A549 (cell line): ENCODE measurements at regions not wholly inside any gene's neighbourhood (a gene's known extent, or its start where the extent isn't known, plus 50 kb on each side); places are given as distances from the start of the nearest gene placed in this dataset.

Experiments
- ATAC-seq, 2 experiments: fragments of 200-7000 bp in 1 of 2; fragments of >200 bp in 1 of 2; cut with Nextera tagmentation in 1 of 2; cut with Tn5 transposase in 1 of 2; 3 replicates each; pipeline versions ENCODE4 v1.8.0 to v1.9.1; 2018 to 2020; ENCODE audit warnings: mild to moderate bottlenecking in 1 of 2, moderate library complexity in 1 of 2
- CTCF ChIA-PET: fragments of 300-600 bp; sonication (Branson Sonifier 250); formaldehyde crosslinking; extraction: SDS; loops from one replicate; lab custom pipeline; 2021; ENCODE audit warnings: antibody characterized with exemption, inconsistent platforms; lab: Yijun Ruan, JAX
- POLR2A ChIA-PET: fragments of 350-600 bp; formaldehyde crosslinking; extraction: SDS; loops from one replicate; lab custom pipeline; 2021; ENCODE audit warnings: antibody characterized with exemption, inconsistent platforms; lab: Yijun Ruan, JAX
- DNase-seq, 2 experiments: peaks; one replicate each; pipeline versions ENCODE4 v3.0.0 to v3.0.0-alpha.2; 2011 to 2016; ENCODE audit warnings: low read depth in 1 of 2, low spot score in 1 of 2
- FAIRE-seq: peaks from 2 replicates; lab custom pipeline; 2011; peaks lifted over from hg19 to GRCh38; lab: Jason Lieb, UNC
- H3K27ac ChIP-seq, 2 experiments: fragments of >200 bp; sonication (Bioruptor Twin); formaldehyde crosslinking; 3 replicates each; pipeline ENCODE4 v1.5.1; 2016 to 2017
- H3K4me1 ChIP-seq: fragments of >200 bp; sonication (Bioruptor Twin); formaldehyde crosslinking; 3 replicates; pipeline ENCODE4 v1.6.1; 2016
- H3K4me2 ChIP-seq: fragments of >200 bp; sonication (Bioruptor Twin); formaldehyde crosslinking; 3 replicates; pipeline ENCODE4 v1.6.1; 2016
- H3K4me3 ChIP-seq: fragments of >200 bp; sonication (Bioruptor Twin); formaldehyde crosslinking; 3 replicates; pipeline ENCODE4 v1.5.1; 2016
- H3K9me3 ChIP-seq: fragments of >200 bp; sonication (Bioruptor Twin); formaldehyde crosslinking; 3 replicates; pipeline ENCODE4 v1.6.1; 2016
- CBX8 ChIP-seq: fragments of 200-600 bp; sonication (generic); IDR thresholded peaks from 2 replicates; pipeline ENCODE4 v1.6.1; 2016
- CHD2 ChIP-seq: fragments of 150-350 bp; IDR thresholded peaks from 2 replicates; pipeline ENCODE4 v1.6.1; 2014; ENCODE audit warnings: low read length; ENCODE audit not compliant: partially characterized antibody
- EHMT2 ChIP-seq: fragments of 200-600 bp; sonication (generic); IDR thresholded peaks from 2 replicates; pipeline ENCODE4 v1.6.1; 2016; ENCODE audit warnings: antibody characterized with exemption, low read depth, mild to moderate bottlenecking, moderate library complexity
- ESRRA ChIP-seq: fragments of 150-350 bp; IDR thresholded peaks from 2 replicates; pipeline ENCODE4 v1.6.1; 2014; ENCODE audit warnings: mild to moderate bottlenecking, low read length, borderline replicate concordance
- FOSB ChIP-seq: fragments of 250-450 bp; sonication (Bioruptor Pico); IDR thresholded peaks from 2 replicates; pipeline ENCODE4 v1.5.0; 2020; ENCODE audit warnings: mild to moderate bottlenecking, moderate library complexity
- FOXS1 ChIP-seq: fragments of 250-450 bp; sonication (Bioruptor Pico); IDR thresholded peaks from 2 replicates; pipeline ENCODE4 v1.5.0; 2020; ENCODE audit warnings: mild to moderate bottlenecking, moderate library complexity
- HDAC2 ChIP-seq: fragments of 200-600 bp; sonication (generic); IDR thresholded peaks from 2 replicates; pipeline ENCODE4 v1.6.1; 2016
- HEYL ChIP-seq: fragments of 250-450 bp; sonication (Bioruptor Pico); IDR thresholded peaks from 2 replicates; pipeline ENCODE4 v1.8.0; 2021; ENCODE audit warnings: mild to moderate bottlenecking, moderate library complexity
- HOXA7 ChIP-seq: fragments of 250-450 bp; sonication (Bioruptor Pico); IDR thresholded peaks from 2 replicates; pipeline ENCODE4 v1.5.0; 2020; ENCODE audit warnings: mild to moderate bottlenecking, moderate library complexity
- HOXB13 ChIP-seq: fragments of 250-450 bp; sonication (Bioruptor Pico); IDR thresholded peaks from 2 replicates; pipeline ENCODE4 v1.5.0; 2020; ENCODE audit warnings: low read depth, mild to moderate bottlenecking, moderate library complexity
- JUN ChIP-seq, 2 experiments: fragments of >200 bp; sonication (Bioruptor Twin); formaldehyde crosslinking; IDR thresholded peaks; 2 replicates in 1 of 2; 3 replicates in 1 of 2; pipeline ENCODE4 v1.6.1; 2016 to 2017
- JUNB ChIP-seq: fragments of >200 bp; sonication (Bioruptor Twin); formaldehyde crosslinking; IDR thresholded peaks from 2 replicates; pipeline ENCODE4 v1.6.1; 2016
- KDM1A ChIP-seq: fragments of 200-600 bp; sonication (generic); IDR thresholded peaks from 2 replicates; pipeline ENCODE4 v1.6.1; 2016; ENCODE audit warnings: low read depth, mild to moderate bottlenecking
- KDM5A ChIP-seq: fragments of 200-600 bp; sonication (generic); IDR thresholded peaks from 2 replicates; pipeline ENCODE4 v1.6.1; 2016; ENCODE audit warnings: antibody characterized with exemption, mild to moderate bottlenecking
- MAZ ChIP-seq: fragments of 150-350 bp; IDR thresholded peaks from 2 replicates; pipeline ENCODE4 v1.6.1; 2014; ENCODE audit warnings: antibody characterized with exemption, low read depth, low read length, borderline replicate concordance
- RARB ChIP-seq: fragments of 250-450 bp; sonication (Bioruptor Pico); IDR thresholded peaks from 2 replicates; pipeline ENCODE4 v1.8.0; 2021; ENCODE audit warnings: mild to moderate bottlenecking, moderate library complexity
- ZFP36 ChIP-seq: fragments of 450-650 bp; IDR thresholded peaks from 2 replicates; pipeline ENCODE4 v1.6.1; 2014; ENCODE audit warnings: borderline replicate concordance; ENCODE audit not compliant: partially characterized antibody
- WGBS: methylation state at CpG from one replicate; pipeline ENCODE4 v1.1.6; 2017; ENCODE audit errors: missing lambda C conversion rate; 5-methylcytosine and 5-hydroxymethylcytosine counted together
- TF ChIP-seq, protein P1 (sequence below): IDR thresholded peaks from 2 replicates; pipeline ENCODE4 v1.6.1; 2012; ENCODE audit warnings: low read depth, borderline replicate concordance
- TF ChIP-seq, protein P2 (sequence below): fragments of >200 bp; sonication (Bioruptor Twin); formaldehyde crosslinking; IDR thresholded peaks from 3 replicates; pipeline ENCODE4 v1.5.1; 2016
- TF ChIP-seq, protein P3 (sequence below): fragments of 450-650 bp; IDR thresholded peaks from 2 replicates; pipeline ENCODE4 v1.6.1; 2014; ENCODE audit warnings: antibody characterized with exemption
- TF ChIP-seq, protein P4 (sequence below): fragments of 250-450 bp; sonication (Bioruptor Pico); IDR thresholded peaks from 2 replicates; pipeline ENCODE4 v1.5.0; 2020; ENCODE audit warnings: low read depth, mild to moderate bottlenecking, moderate library complexity

DNA sequence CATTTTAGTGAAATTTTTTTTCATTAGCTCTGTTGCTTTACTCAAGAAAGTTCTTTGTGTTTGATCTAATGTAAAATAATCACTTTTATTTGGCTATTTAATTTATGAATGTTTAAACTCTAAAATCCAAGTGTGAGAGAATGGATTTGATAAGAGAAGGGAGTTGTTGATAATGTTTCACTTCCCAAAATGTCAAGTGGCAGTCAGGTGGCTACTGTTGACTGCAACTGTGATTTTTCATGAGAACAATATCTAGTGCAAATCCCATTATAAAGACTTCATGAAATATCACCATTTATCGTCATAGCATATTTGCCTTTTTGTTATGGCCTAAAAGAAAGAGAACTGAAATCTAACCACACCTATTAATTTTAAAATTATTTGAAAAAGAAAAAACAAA lies 118.3 kb upstream of the SNX2 start:
- DNase-seq (no peak), FAIRE-seq (no peak), ATAC-seq (no peak)
- TF ChIP-seq KDM5A (no peak), ZFP36 (no peak), JUNB (no peak), JUN (IDR thresholded peaks at IDR 0.05) (no peak), CHD2 (no peak), FOXS1 (CRISPR knock-in tag) (no peak), HDAC2 (no peak), HOXA7 (CRISPR knock-in tag) (no peak), EHMT2 (no peak), CBX8 (no peak), HEYL (CRISPR knock-in tag) (no peak), KDM1A (no peak), RARB (CRISPR knock-in tag) (no peak), HOXB13 (no peak)
- TF ChIP-seq, protein P1, sequence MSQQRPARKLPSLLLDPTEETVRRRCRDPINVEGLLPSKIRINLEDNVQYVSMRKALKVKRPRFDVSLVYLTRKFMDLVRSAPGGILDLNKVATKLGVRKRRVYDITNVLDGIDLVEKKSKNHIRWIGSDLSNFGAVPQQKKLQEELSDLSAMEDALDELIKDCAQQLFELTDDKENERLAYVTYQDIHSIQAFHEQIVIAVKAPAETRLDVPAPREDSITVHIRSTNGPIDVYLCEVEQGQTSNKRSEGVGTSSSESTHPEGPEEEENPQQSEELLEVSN = no peak
- 61% methylated on average over 1 of the region's 1 CpG for WGBS
- H3K9me3 ChIP-seq = no peaks in the 10 kb centered on the region
- CTCF ChIA-PET = interaction anchor here (1.6 kb wide), 1 partner anchor 12 kb away, joined by 3 read pairs; no protein-coding TSS in a partner anchor
- no peak overlapping the region for H3K4me3 ChIP-seq
- H3K4me2 ChIP-seq = no peak overlapping the region
- H3K27ac ChIP-seq = no peak overlapping the region
- POLR2A ChIA-PET = no interaction called here
- no peaks in the 10 kb centered on the region for H3K4me1 ChIP-seq

DNA sequence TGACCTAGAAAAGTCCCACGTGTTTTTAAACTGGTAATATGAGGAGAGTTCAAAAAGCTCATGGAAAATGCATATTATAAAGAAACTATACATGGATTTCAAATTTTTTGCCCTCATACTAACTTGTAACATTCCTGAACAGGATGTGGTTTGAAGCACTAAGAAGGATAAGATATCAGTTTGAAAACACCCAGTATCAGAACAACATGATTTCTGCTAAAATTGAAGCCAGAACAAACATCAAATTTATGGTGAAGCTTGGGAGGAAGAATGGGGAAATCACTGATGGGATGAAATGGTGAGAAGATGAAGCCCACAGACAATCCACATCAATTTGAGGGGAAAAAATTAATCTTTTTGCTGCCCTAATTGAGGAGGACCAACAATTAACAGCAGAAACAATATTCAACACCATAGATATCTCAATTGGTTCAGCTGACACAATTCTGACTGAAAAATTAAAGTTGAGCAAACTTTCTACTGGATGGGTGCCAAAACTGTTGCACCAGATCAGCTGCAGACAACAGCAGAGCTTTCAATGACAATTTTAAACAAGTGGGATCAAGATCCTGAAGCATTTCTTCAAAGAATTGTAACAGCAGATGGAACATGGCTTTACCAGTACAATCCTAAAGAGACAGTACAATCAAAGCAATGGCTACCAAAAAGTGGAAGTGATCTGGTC lies 113.2 kb upstream of the SNX2 start:
- Histone ChIP-seq H3K4me3 (no peak overlapping the region), H3K9me3 (no peaks in the 10 kb centered on the region)
- TF ChIP-seq, protein P2, sequence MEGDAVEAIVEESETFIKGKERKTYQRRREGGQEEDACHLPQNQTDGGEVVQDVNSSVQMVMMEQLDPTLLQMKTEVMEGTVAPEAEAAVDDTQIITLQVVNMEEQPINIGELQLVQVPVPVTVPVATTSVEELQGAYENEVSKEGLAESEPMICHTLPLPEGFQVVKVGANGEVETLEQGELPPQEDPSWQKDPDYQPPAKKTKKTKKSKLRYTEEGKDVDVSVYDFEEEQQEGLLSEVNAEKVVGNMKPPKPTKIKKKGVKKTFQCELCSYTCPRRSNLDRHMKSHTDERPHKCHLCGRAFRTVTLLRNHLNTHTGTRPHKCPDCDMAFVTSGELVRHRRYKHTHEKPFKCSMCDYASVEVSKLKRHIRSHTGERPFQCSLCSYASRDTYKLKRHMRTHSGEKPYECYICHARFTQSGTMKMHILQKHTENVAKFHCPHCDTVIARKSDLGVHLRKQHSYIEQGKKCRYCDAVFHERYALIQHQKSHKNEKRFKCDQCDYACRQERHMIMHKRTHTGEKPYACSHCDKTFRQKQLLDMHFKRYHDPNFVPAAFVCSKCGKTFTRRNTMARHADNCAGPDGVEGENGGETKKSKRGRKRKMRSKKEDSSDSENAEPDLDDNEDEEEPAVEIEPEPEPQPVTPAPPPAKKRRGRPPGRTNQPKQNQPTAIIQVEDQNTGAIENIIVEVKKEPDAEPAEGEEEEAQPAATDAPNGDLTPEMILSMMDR = no peak
- TF ChIP-seq, protein P1 = no peak
- TF ChIP-seq MAZ (no peak), ESRRA (no peak), FOSB (CRISPR knock-in tag) (no peak), JUNB (no peak)
- TF ChIP-seq, protein P3, sequence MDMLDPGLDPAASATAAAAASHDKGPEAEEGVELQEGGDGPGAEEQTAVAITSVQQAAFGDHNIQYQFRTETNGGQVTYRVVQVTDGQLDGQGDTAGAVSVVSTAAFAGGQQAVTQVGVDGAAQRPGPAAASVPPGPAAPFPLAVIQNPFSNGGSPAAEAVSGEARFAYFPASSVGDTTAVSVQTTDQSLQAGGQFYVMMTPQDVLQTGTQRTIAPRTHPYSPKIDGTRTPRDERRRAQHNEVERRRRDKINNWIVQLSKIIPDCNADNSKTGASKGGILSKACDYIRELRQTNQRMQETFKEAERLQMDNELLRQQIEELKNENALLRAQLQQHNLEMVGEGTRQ = no peak
- TF ChIP-seq, protein P4, sequence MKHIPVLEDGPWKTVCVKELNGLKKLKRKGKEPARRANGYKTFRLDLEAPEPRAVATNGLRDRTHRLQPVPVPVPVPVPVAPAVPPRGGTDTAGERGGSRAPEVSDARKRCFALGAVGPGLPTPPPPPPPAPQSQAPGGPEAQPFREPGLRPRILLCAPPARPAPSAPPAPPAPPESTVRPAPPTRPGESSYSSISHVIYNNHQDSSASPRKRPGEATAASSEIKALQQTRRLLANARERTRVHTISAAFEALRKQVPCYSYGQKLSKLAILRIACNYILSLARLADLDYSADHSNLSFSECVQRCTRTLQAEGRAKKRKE (CRISPR knock-in tag) = no peak
- TF ChIP-seq, all 56 proteins: peak for 0
- ChIA-PET CTCF (interaction anchor here (0.7 kb wide), 1 partner anchor 424 kb away, joined by 3 read pairs; no protein-coding TSS in a partner anchor), POLR2A (no interaction called here)
- Histone ChIP-seq H3K27ac (no peak overlapping the region), H3K4me1 (no peaks in the 10 kb centered on the region), H3K4me2 (no peak overlapping the region)
- DNase-seq (no peak), FAIRE-seq (no peak), ATAC-seq (no peak)
- 0% methylated on average over 1 of the region's 1 CpG for WGBS
